GM12878 (cell line): ENCODE measurements at regions not wholly inside any gene's neighbourhood (a gene's known extent, or its start where the extent isn't known, plus 50 kb on each side); places are given as distances from the start of the nearest gene placed in this dataset.

Experiments
- ATAC-seq: fragments of 200-7000 bp; cut with Tn5 transposase; 3 replicates; pipeline ENCODE4 v1.9.1; 2020; ENCODE audit warnings: mild to moderate bottlenecking, moderate library complexity
- BruUV-seq: library from RNA; stranded (reverse); fragments of 400-500 nt; replicated peaks from 2 replicates; lab custom pipeline; 2021; lab: Mats Ljungman, UMichigan
- CTCF ChIA-PET: fragments of 300-600 bp; sonication (Branson Sonifier 250); formaldehyde crosslinking; extraction: SDS; loops from one replicate; lab custom pipeline; 2021; ENCODE audit warnings: inconsistent platforms; lab: Yijun Ruan, JAX
- POLR2A ChIA-PET: fragments of 350-600 bp; formaldehyde crosslinking; extraction: SDS; loops from one replicate; lab custom pipeline; 2021; ENCODE audit warnings: inconsistent platforms; lab: Charles Lee
- RAD21 ChIA-PET: fragments of 300-600 bp; sonication (Branson Sonifier 250); formaldehyde crosslinking; loops from one replicate; lab custom pipeline; 2023; ENCODE audit warnings: antibody characterized with exemption; ENCODE audit not compliant: unreplicated experiment; lab: Charles Lee
- SMC1A ChIA-PET: fragments of 300-600 bp; sonication (Branson Sonifier 250); formaldehyde crosslinking; loops from one replicate; lab custom pipeline; 2023; ENCODE audit not compliant: unreplicated experiment, uncharacterized antibody; lab: Charles Lee
- DNase-seq: peaks from one replicate; pipeline ENCODE4 v3.0.0-alpha.2; 2011; ENCODE audit warnings: low read depth, low spot score
- FAIRE-seq: peaks from 3 replicates; lab custom pipeline; 2011; peaks lifted over from hg19 to GRCh38; lab: Jason Lieb, UNC
- H2AFZ ChIP-seq: 2 replicates; pipeline ENCODE4 v1.6.0; 2011; ENCODE audit warnings: low read depth, low read length, control low read depth; ENCODE audit not compliant: control insufficient read depth
- H3K27ac ChIP-seq: 2 replicates; pipeline ENCODE4 v1.5.1; 2011; ENCODE audit warnings: control low read depth; ENCODE audit not compliant: control insufficient read depth, insufficient read depth
- H3K27me3 ChIP-seq, 2 experiments: replicated peaks in 1 of 2; 2 replicates each; pipeline versions ENCODE4 v1.6.0 to v1.6.1; 2011; ENCODE audit warnings: low read length in 1 of 2; ENCODE audit not compliant: control insufficient read depth in 2 of 2, insufficient read depth in 2 of 2
- H3K36me3 ChIP-seq, 2 experiments: 2 replicates each; pipeline ENCODE4 v1.5.1; 2011; ENCODE audit warnings: low read length in 1 of 2; ENCODE audit not compliant: control insufficient read depth in 2 of 2, insufficient read depth in 2 of 2
- H3K4me1 ChIP-seq: 2 replicates; pipeline ENCODE4 v1.6.1; 2011; ENCODE audit warnings: mild to moderate bottlenecking, low read length, moderate library complexity, mixed read lengths; ENCODE audit not compliant: control insufficient read depth, insufficient read depth
- H3K4me2 ChIP-seq: 2 replicates; pipeline ENCODE4 v1.6.0; 2011; ENCODE audit warnings: control low read depth; ENCODE audit not compliant: control insufficient read depth, insufficient read depth
- H3K4me3 ChIP-seq: fragments of 200-600 bp; sonication (generic); 2 replicates; pipeline ENCODE4 v1.5.1; 2016
- H3K79me2 ChIP-seq: 2 replicates; pipeline ENCODE4 v1.6.0; 2011; ENCODE audit warnings: low read length; ENCODE audit not compliant: control insufficient read depth, insufficient read depth
- H3K9ac ChIP-seq: 2 replicates; pipeline ENCODE4 v1.8.0; 2011; ENCODE audit warnings: low read length, control low read depth, mixed read lengths; ENCODE audit not compliant: control insufficient read depth, insufficient read depth
- H3K9me3 ChIP-seq: replicated peaks from 3 replicates; pipeline ENCODE4 v1.5.1; 2011; ENCODE audit warnings: mild to moderate bottlenecking, low read length; ENCODE audit not compliant: control insufficient read depth, insufficient read depth
- H4K20me1 ChIP-seq: 2 replicates; pipeline ENCODE4 v1.6.0; 2011; ENCODE audit not compliant: control insufficient read depth, insufficient read depth
- CBFB ChIP-seq: IDR thresholded peaks from 2 replicates; pipeline ENCODE4 v1.6.1; 2016; ENCODE audit warnings: antibody characterized with exemption, low read depth
- CEBPB ChIP-seq, 2 experiments: fragments of 150-350 bp in 1 of 2; IDR thresholded peaks; 2 replicates each; pipeline ENCODE4 v1.6.1; 2012 to 2014; ENCODE audit warnings: low read depth in 2 of 2, low read length in 2 of 2, borderline replicate concordance in 1 of 2, inconsistent platforms in 1 of 2
- EP300 ChIP-seq, 2 experiments: fragments of 150-350 bp in 1 of 2; IDR thresholded peaks; 2 replicates each; pipeline ENCODE4 v1.6.1; 2011 to 2012; ENCODE audit warnings: low read depth in 2 of 2, low read length in 2 of 2, borderline replicate concordance in 1 of 2, improper control_type of control experiment in 1 of 2, inconsistent platforms in 1 of 2; ENCODE audit not compliant: control insufficient read depth in 1 of 2
- ESRRA ChIP-seq: IDR thresholded peaks from 2 replicates; pipeline ENCODE4 v1.6.1; 2012; ENCODE audit warnings: mild to moderate bottlenecking, low read length, improper control_type of control experiment
- FOS ChIP-seq: IDR thresholded peaks from 3 replicates; pipeline ENCODE4 v1.6.1; 2011; ENCODE audit warnings: borderline replicate concordance; ENCODE audit not compliant: insufficient read length; ENCODE audit errors: extremely low read depth
- NKRF ChIP-seq: fragments of 450-650 bp; conservative IDR thresholded peaks from 2 replicates; pipeline ENCODE4 v1.6.1; 2017; ENCODE audit warnings: mild to moderate bottlenecking, moderate library complexity
- NR2F1 ChIP-seq: fragments of 450-650 bp; conservative IDR thresholded peaks from 2 replicates; pipeline ENCODE4 v1.6.1; 2017; ENCODE audit warnings: mild to moderate bottlenecking
- ZNF217 ChIP-seq: fragments of 450-650 bp; IDR thresholded peaks from 2 replicates; pipeline ENCODE4 v1.6.1; 2017; ENCODE audit warnings: antibody characterized with exemption, mild to moderate bottlenecking
- WGBS: methylation state at CpG from one replicate; pipeline ENCODE4 v1.1.6; 2016; ENCODE audit warnings: low lambda C conversion rate; ENCODE audit not compliant: insufficient replicate concordance, insufficient coverage; ENCODE audit errors: missing lambda C conversion rate; 5-methylcytosine and 5-hydroxymethylcytosine counted together
- in situ Hi-C: fragments of 300-500 bp; cut with MboI; formaldehyde crosslinking; loops from 9 replicates; pipeline ENCODE4 v1.14.3; 2018; ENCODE audit warnings: mixed read lengths
- intact Hi-C: fragments of 100-400 bp; cut with micrococcal nuclease; formaldehyde crosslinking; loops from one replicate; pipeline ENCODE4 v1.14.2; 2022; ENCODE audit not compliant: unreplicated experiment

- H3K4me1 ChIP-seq: no peaks in the 10 kb centered on the region
- 24% methylated on average over 1 of the region's 1 CpG for WGBS
- TF ChIP-seq ZNF217 (no peak), CEBPB (IDR thresholded peaks at IDR 0.05; ENCODE audit: borderline replicate concordance in 1 of 2, low read depth in 2 of 2, low read length in 2 of 2) (no peak), EP300 (IDR thresholded peaks at IDR 0.05; ENCODE audit: borderline replicate concordance in 1 of 2, control insufficient read depth in 1 of 2, low read depth in 2 of 2, low read length in 2 of 2) (no peak), ESRRA (no peak), NR2F1 (no peak), NKRF (no peak), CBFB (no peak), FOS (no peak)
- BruUV-seq: no TSS peak
- H3K27ac ChIP-seq: no peak overlapping the region
- POLR2A ChIA-PET: interaction anchor here (1.4 kb wide), 1 partner anchor 14 kb away, joined by 5 read pairs; no protein-coding TSS in a partner anchor
- H3K36me3 ChIP-seq: no peaks in the 10 kb centered on the region
- intact Hi-C loops: no loop called here
- ATAC-seq (no peak), FAIRE-seq (no peak), DNase-seq (no peak)
- H3K79me2 ChIP-seq: no peaks in the 10 kb centered on the region
- in situ Hi-C loops: no loop called here
- SMC1A ChIA-PET: interaction anchor here (0.6 to 4.0 kb wide), 5 partner anchors 9 to 914 kb away, joined by 3 to 26 read pairs (median 4); no protein-coding TSS in a partner anchor
- no peak overlapping the region for H2AFZ ChIP-seq
- RAD21 ChIA-PET: interaction anchor here (1.3 kb wide), 1 partner anchor 13 kb away, joined by 3 read pairs; no protein-coding TSS in a partner anchor
- H3K9me3 ChIP-seq: no peaks in the 10 kb centered on the region
- H3K4me2 ChIP-seq: no peak overlapping the region
- no peaks in the 10 kb centered on the region for H3K27me3 ChIP-seq
- H3K9ac ChIP-seq: no peak overlapping the region
- H4K20me1 ChIP-seq: no peaks in the 10 kb centered on the region
- no peak overlapping the region for H3K4me3 ChIP-seq
- CTCF ChIA-PET: interaction anchor here (0.6 to 2.4 kb wide), 4 partner anchors 15 to 793 kb away, joined by 3 to 6 read pairs (median 4); no protein-coding TSS in a partner anchor
These were observed 910.4 kb upstream of the CITED2 start for GRCh38 chr6:140284871-140285270.
